A673 (cell line): ENCODE measurements at regions not wholly inside any gene's neighbourhood (a gene's known extent, or its start where the extent isn't known, plus 50 kb on each side); places are given as distances from the start of the nearest gene placed in this dataset.

ENCODE experiments used
- BruUV-seq: library from RNA; stranded (reverse); fragments of 400-500 nt; replicated peaks from 2 replicates; lab custom pipeline; 2021; lab: Mats Ljungman, UMichigan
- CTCF ChIA-PET: fragments of 300-600 bp; sonication (Branson Sonifier 250); formaldehyde crosslinking; loops from one replicate; lab custom pipeline; 2022; ENCODE audit warnings: antibody characterized with exemption; lab: Charles Lee
- POLR2A ChIA-PET: fragments of 300-600 bp; sonication (Branson Sonifier 250); formaldehyde crosslinking; loops from one replicate; lab custom pipeline; 2022; ENCODE audit warnings: antibody characterized with exemption; ENCODE audit not compliant: low non-redundant PET; lab: Charles Lee
- DNase-seq: peaks from one replicate; pipeline ENCODE4 v3.0.0-alpha.2; 2015; ENCODE audit warnings: low spot score
- H3K27ac ChIP-seq: fragments of 200-600 bp; sonication (generic); 2 replicates; pipeline ENCODE4 v1.5.1; 2016; ENCODE audit warnings: mixed run types, low read depth, mild to moderate bottlenecking, mixed read lengths, antibody characterized with exemption, low read length; ENCODE audit not compliant: poor library complexity, severe bottlenecking
- H3K27me3 ChIP-seq: fragments of 200-600 bp; sonication (generic); replicated peaks from 2 replicates; pipeline ENCODE4 v1.6.1; 2017; ENCODE audit warnings: mixed run types, low read depth, mild to moderate bottlenecking, mixed read lengths, antibody characterized with exemption, low read length; ENCODE audit not compliant: insufficient read depth, poor library complexity
- H3K36me3 ChIP-seq: fragments of 200-600 bp; sonication (generic); 2 replicates; pipeline ENCODE4 v1.6.1; 2016; ENCODE audit warnings: mixed run types, mild to moderate bottlenecking, mixed read lengths, antibody characterized with exemption, low read length; ENCODE audit not compliant: insufficient read depth, poor library complexity, severe bottlenecking
- H3K4me1 ChIP-seq: fragments of 200-600 bp; sonication (generic); 2 replicates; pipeline ENCODE4 v1.6.1; 2017; ENCODE audit warnings: mixed run types, mild to moderate bottlenecking, mixed read lengths, antibody characterized with exemption, low read length; ENCODE audit not compliant: insufficient read depth, poor library complexity, severe bottlenecking
- H3K4me3 ChIP-seq: fragments of 200-600 bp; sonication (generic); 2 replicates; pipeline ENCODE4 v1.5.1; 2016; ENCODE audit warnings: low read depth, mixed run types, mild to moderate bottlenecking, mixed read lengths, low read length; ENCODE audit not compliant: poor library complexity, severe bottlenecking
- H3K9me3 ChIP-seq: fragments of 200-600 bp; sonication (generic); 2 replicates; pipeline ENCODE4 v1.6.1; 2016; ENCODE audit warnings: mixed run types, low read depth, mild to moderate bottlenecking, mixed read lengths, antibody characterized with exemption, low read length; ENCODE audit not compliant: poor library complexity, severe bottlenecking
- EZH2 ChIP-seq: fragments of 200-600 bp; sonication (generic); IDR thresholded peaks from 2 replicates; pipeline ENCODE4 v1.6.1; 2017; ENCODE audit warnings: borderline replicate concordance, low read depth, mild to moderate bottlenecking, mixed read lengths, antibody characterized with exemption, low read length; ENCODE audit not compliant: poor library complexity, severe bottlenecking
- intact Hi-C: fragments of 100-400 bp; cut with micrococcal nuclease; formaldehyde crosslinking; loops from one replicate; pipeline ENCODE4 v1.10.0; 2022; ENCODE audit not compliant: unreplicated experiment
- TF ChIP-seq, protein P1 (sequence below): fragments of 300-800, 200-600 bp; sonication (generic); conservative IDR thresholded peaks from 2 replicates; pipeline ENCODE4 v1.5.1; 2017; ENCODE audit warnings: low read depth, mild to moderate bottlenecking, antibody characterized with exemption, low read length, moderate library complexity, mixed read lengths

DNA sequence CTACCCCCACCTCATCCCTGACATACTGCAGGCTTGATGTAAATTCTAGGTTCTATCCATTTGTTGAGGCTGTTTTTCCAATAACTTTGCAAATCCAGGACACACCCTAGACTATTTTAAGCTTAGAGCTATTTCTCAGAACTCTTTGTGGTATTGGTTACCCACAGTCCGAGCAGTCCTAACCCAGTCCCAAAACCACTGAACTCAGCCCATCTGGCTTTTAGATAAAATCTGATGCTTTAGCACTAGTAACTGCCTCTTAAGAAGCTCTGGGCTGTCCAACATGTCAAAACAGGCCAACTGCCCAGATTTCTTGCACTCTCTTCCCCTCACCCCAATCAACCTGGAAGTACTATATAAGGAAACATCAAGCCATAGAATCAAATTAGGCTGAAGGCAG, 344.4 kb upstream of the CADM1 start:
- BruUV-seq: no TSS peak
- no peaks in the 10 kb centered on the region for H3K27me3 ChIP-seq

DNA sequence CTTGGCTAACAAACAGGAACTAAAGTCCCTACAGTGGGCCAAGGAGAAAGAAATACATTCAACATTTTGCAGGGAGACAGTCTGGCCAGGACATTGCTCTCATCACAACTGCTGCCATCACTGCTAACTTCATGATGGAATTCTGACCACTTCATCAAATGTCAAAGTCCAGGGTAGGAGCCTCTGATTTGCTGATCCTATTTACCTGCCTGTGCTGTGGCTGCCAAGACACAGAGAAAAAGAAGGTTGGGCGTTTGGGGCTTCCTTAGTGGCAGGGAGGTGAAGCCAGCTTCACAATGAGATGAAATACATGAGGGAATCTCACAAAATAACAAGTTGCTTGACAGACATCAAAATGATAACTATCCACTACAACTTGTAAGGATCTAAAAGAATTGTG, 343.9 kb upstream of the CADM1 start:
- intact Hi-C loops: no loop called here

More for the DNA sequence above, 344.4 kb upstream of the CADM1 start:
- TF ChIP-seq EZH2: no peak
- TF ChIP-seq, protein P1, sequence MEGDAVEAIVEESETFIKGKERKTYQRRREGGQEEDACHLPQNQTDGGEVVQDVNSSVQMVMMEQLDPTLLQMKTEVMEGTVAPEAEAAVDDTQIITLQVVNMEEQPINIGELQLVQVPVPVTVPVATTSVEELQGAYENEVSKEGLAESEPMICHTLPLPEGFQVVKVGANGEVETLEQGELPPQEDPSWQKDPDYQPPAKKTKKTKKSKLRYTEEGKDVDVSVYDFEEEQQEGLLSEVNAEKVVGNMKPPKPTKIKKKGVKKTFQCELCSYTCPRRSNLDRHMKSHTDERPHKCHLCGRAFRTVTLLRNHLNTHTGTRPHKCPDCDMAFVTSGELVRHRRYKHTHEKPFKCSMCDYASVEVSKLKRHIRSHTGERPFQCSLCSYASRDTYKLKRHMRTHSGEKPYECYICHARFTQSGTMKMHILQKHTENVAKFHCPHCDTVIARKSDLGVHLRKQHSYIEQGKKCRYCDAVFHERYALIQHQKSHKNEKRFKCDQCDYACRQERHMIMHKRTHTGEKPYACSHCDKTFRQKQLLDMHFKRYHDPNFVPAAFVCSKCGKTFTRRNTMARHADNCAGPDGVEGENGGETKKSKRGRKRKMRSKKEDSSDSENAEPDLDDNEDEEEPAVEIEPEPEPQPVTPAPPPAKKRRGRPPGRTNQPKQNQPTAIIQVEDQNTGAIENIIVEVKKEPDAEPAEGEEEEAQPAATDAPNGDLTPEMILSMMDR: no peak
- Histone ChIP-seq H3K27ac (no peak overlapping the region), H3K36me3 (no peaks in the 10 kb centered on the region), H3K9me3 (no peaks in the 10 kb centered on the region), H3K4me3 (no peak overlapping the region), H3K4me1 (no peaks in the 10 kb centered on the region)
- no peak for DNase-seq
- ChIA-PET POLR2A (no interaction called here), CTCF (no interaction called here)
- intact Hi-C loops: no loop called here

DNA sequence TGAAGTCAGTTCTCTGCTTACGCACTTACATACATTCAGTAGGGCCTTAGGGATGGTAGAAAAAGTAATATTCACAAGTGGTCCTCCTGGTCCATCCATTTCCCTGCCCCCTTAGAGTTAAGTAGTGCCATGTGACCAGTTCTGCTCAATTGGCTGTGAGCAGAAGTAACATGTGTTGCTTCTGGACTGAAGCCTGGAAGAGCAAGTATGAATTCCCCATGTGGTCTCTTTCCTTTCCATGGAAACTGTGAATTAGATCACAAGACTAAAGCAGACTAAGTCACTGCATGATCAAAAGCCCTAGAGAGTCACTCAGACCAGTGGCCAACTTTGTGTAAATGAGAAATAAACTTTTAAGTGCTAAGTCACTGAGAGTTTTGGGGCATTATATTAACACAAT, 341.7 kb upstream of the CADM1 start:
- Histone ChIP-seq H3K27ac (no peak overlapping the region), H3K27me3 (no peaks in the 10 kb centered on the region), H3K36me3 (no peaks in the 10 kb centered on the region), H3K4me1 (no peaks in the 10 kb centered on the region), H3K9me3 (no peaks in the 10 kb centered on the region), H3K4me3 (no peak overlapping the region)
- no peak for TF ChIP-seq EZH2
- TF ChIP-seq, protein P1: no peak
- ChIA-PET POLR2A (no interaction called here), CTCF (no interaction called here)
- DNase-seq: no peak
- BruUV-seq: no TSS peak
- intact Hi-C loops: no loop called here

More for the DNA sequence above, 343.9 kb upstream of the CADM1 start:
- no peaks in the 10 kb centered on the region for H3K36me3 ChIP-seq
- DNase-seq: no peak
- TF ChIP-seq, protein P1: no peak
- TF ChIP-seq EZH2: no peak
- H3K27me3 ChIP-seq: no peaks in the 10 kb centered on the region
- POLR2A ChIA-PET: no interaction called here
- H3K4me3 ChIP-seq: no peak overlapping the region
- BruUV-seq: no TSS peak
- no peaks in the 10 kb centered on the region for H3K9me3 ChIP-seq
- CTCF ChIA-PET: no interaction called here
- no peak overlapping the region for H3K27ac ChIP-seq
- H3K4me1 ChIP-seq: no peaks in the 10 kb centered on the region
